Adrenal gland (tissue), 5 donors: ENCODE measurements at regions not wholly inside any gene's neighbourhood (a gene's known extent, or its start where the extent isn't known, plus 50 kb on each side); places are given as distances from the start of the nearest gene placed in this dataset.

ENCODE experiments used
- CTCF ChIP-seq, 6 experiments: fragments of 450-650 bp in 4 of 6; fragments of 200-600 bp in 2 of 6; sonication (generic) in 1 of 6; IDR thresholded peaks; 1 replicate in 5 of 6; 2 replicates in 1 of 6; pipeline versions ENCODE4 v1.5.1 to v1.8.0; 2016 to 2021; ENCODE audit warnings: antibody characterized with exemption in 6 of 6, mild to moderate bottlenecking in 2 of 6, moderate library complexity in 1 of 6
- POLR2A ChIP-seq, 2 donors: fragments of 450-650 bp; IDR thresholded peaks; one replicate each; pipeline ENCODE4 v1.6.1; 2017; ENCODE audit warnings: antibody characterized with exemption in 2 of 2, mild to moderate bottlenecking in 2 of 2, moderate library complexity in 1 of 2
- donor health status: DM: no; HTN: no; CAD: no.

- no peak for TF ChIP-seq CTCF (IDR thresholded peaks at IDR 0.05)
- TF ChIP-seq POLR2A (IDR thresholded peaks at IDR 0.05) = no peak
Measured at GRCh38 chr2:65522922-65523321, 90.5 kb upstream of the SPRED2 start.
